Adrenal gland (tissue), 5 donors: ENCODE measurements at regions not wholly inside any gene's neighbourhood (a gene's known extent, or its start where the extent isn't known, plus 50 kb on each side); places are given as distances from the start of the nearest gene placed in this dataset.

Source experiments
- POLR2A ChIP-seq, 2 donors: fragments of 450-650 bp; IDR thresholded peaks; one replicate each; pipeline ENCODE4 v1.6.1; 2017; ENCODE audit warnings: antibody characterized with exemption in 2 of 2, mild to moderate bottlenecking in 2 of 2, moderate library complexity in 1 of 2
- TF ChIP-seq, protein P1 (sequence below), 6 experiments: fragments of 450-650 bp in 4 of 6; fragments of 200-600 bp in 2 of 6; sonication (generic) in 1 of 6; IDR thresholded peaks; 1 replicate in 5 of 6; 2 replicates in 1 of 6; pipeline versions ENCODE4 v1.5.1 to v1.8.0; 2016 to 2021; ENCODE audit warnings: antibody characterized with exemption in 6 of 6, mild to moderate bottlenecking in 2 of 6, moderate library complexity in 1 of 6
- donor health status: DM: no; HTN: no; CAD: no.

GRCh38 chr13:33550885-33551284, 265.3 kb upstream of the STARD13 start:
- TF ChIP-seq, protein P1, sequence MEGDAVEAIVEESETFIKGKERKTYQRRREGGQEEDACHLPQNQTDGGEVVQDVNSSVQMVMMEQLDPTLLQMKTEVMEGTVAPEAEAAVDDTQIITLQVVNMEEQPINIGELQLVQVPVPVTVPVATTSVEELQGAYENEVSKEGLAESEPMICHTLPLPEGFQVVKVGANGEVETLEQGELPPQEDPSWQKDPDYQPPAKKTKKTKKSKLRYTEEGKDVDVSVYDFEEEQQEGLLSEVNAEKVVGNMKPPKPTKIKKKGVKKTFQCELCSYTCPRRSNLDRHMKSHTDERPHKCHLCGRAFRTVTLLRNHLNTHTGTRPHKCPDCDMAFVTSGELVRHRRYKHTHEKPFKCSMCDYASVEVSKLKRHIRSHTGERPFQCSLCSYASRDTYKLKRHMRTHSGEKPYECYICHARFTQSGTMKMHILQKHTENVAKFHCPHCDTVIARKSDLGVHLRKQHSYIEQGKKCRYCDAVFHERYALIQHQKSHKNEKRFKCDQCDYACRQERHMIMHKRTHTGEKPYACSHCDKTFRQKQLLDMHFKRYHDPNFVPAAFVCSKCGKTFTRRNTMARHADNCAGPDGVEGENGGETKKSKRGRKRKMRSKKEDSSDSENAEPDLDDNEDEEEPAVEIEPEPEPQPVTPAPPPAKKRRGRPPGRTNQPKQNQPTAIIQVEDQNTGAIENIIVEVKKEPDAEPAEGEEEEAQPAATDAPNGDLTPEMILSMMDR (IDR thresholded peaks at IDR 0.05), result no peak
- no peak for TF ChIP-seq POLR2A (IDR thresholded peaks at IDR 0.05)
